WI38 (cell line): ENCODE measurements at regions not wholly inside any gene's neighbourhood (a gene's known extent, or its start where the extent isn't known, plus 50 kb on each side); places are given as distances from the start of the nearest gene placed in this dataset.

ENCODE experiments used
- H3K4me3 ChIP-seq: 2 replicates; pipeline ENCODE4 v1.5.1; 2011; ENCODE audit warnings: low read depth, mild to moderate bottlenecking, control low read depth, low read length
- CTCF ChIP-seq: IDR thresholded peaks from 2 replicates; pipeline ENCODE4 v1.5.1; 2012; ENCODE audit warnings: low read depth, mild to moderate bottlenecking, control low read depth, low read length

GRCh38 chr4:129600898-129601297 is 504.9 kb downstream of the C4orf33 start:
- H3K4me3 ChIP-seq = no peak overlapping the region
- TF ChIP-seq CTCF = no peak

GRCh38 chr4:129602447-129602846 is 506.5 kb downstream of the C4orf33 start:
- TF ChIP-seq CTCF = no peak
- no peak overlapping the region for H3K4me3 ChIP-seq

DNA sequence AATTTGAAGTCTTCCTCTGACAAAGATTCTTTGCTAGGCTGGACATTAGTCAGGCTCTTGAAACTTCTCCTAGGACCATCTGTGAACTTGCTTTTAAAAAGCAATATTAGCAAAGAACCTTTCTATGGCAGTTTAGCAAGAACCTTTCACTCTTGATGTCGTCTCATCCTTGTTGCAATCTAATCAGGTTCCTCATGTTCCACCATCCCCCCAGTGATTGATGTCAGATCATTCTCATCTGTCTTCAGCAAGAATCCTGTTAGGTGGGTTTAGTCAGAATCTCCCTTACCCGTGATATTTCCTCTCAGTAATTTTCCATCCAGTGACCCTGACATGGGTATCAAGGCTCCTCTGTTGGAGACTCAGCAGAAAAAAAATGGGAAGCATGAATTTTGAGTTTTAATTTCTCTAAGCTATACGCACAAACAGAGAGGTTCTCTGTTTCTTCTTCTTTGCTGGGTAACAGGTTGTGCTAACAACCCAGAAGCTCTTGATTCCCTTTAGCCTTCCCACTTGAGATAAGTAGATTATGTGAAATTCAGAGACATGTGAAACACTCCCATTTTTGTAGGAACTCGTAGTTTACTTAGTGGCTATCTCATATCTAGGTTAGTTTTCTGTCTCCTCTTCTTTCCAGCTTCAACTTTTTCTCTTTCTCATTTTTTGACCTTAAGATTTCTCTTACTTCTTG is 507.4 kb downstream of the C4orf33 start:
- no peak overlapping the region for H3K4me3 ChIP-seq
- no peak for TF ChIP-seq CTCF

DNA sequence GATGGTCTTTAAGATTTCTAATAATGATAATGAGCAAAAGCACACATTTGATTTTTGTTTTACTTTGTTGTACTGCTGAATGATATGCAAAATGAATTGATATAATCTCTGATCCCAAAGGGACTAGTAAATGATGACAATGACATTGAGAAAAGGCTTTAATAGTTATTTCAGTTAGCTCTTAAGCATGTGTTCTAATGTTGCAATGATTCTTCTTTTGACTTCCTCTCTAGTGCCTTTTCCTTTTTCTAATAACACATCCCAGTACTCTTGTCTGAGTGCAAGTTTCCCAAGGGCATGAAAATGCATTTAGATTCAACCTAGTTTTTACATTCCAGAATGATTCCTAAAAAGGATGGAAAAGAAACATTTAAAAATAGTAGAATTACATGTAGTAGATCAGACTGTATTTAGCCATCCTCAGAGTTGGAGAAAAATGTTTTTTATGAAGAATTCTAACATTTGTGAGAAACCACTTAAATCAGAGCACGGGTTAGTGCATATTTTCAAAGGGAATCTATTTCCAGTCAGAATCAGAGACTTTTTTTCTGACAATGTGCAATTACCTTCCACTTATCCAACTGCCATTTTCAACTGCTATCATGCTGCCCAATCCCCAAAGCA is 508.8 kb downstream of the C4orf33 start:
- no peak overlapping the region for H3K4me3 ChIP-seq
- TF ChIP-seq CTCF = no peak

DNA sequence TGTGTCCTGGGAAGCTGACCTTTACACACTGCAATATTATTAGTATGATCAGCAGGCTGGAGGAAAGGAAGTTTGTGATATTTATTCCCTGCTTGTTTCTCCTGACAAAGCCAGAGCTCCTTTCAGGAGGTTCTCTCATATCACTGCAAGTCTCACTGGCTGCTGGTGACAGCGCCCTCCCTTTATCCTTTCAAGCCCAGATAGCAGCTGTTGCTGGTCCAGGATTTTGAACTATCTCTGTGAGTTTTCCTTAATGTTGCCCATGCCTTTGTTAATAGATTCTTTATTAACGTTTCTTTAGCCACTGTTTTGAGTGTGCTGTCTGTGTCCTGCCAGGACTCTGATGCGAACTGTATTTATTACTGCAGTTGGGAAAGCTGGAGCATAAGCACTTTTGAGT is 518.7 kb downstream of the C4orf33 start:
- H3K4me3 ChIP-seq = no peak overlapping the region
- TF ChIP-seq CTCF = no peak

- TF ChIP-seq CTCF = no peak
- no peak overlapping the region for H3K4me3 ChIP-seq
Measured at GRCh38 chr4:129622566-129622965, 526.6 kb downstream of the C4orf33 start.

DNA sequence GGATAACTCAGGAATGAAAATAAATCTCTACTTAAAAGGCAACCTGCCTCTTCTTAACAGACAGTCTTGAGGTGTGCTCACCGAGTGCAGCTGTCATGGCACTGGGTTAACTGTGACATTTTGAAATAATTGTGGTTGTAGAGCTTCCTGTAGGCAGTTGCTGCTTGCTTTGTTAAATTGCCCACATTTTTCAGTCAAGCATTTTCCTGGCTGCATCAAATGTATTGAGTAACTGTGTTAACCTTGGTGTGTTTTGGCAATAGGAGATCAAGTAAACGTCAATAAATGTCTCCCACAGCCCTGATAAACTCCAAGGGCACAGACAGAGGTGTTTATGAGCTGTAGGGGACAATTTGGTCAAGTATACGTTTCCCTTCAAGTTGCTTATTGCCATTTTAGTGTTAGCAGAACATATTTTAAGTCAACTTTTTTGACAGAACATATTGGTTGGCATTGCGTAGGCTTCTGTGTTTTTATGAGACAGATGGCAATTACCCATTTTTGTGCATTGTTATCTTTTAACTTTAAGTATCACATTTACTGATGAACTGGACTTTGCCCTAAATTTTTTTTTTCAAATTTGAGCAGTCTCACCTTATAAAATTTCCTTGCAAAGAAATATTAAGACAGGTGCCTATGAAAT is 527.4 kb downstream of the C4orf33 start:
- TF ChIP-seq CTCF = no peak
- no peak overlapping the region for H3K4me3 ChIP-seq
